ENCODE measurements at regions not wholly inside any gene's neighbourhood (a gene's known extent, or its start where the extent isn't known, plus 50 kb on each side); places are given as distances from the start of the nearest gene placed in this dataset.

DNA sequence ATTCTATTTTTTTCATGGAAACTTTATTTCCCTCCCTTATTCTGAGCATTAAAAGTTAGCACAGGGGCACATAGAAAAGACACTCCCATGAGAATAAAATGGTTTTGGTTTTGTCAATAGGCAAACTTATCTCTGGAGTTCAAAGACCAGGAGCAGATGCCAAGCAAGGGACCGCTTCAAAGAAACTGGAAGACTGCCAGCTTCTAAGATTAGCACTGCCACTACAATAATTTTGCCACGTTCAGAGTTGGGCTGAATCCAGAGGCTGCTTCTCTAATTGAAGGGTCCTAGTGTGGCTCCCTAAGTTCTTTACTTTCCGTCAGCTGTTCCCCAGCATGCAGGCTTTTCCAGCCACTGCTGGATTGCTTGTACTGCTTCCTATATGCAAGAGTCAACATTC lies 681.0 kb upstream of the GCFC2 start:
- no peak overlapping the region for H3K4me3 ChIP-seq (ENCODE audit: low read length)
- no peak overlapping the region for H3K27ac ChIP-seq (ENCODE audit: low read length)
- H3K36me3 ChIP-seq (ENCODE audit: control insufficient read depth, low read depth, low read length) = no peaks in the 10 kb centered on the region
- no peaks in the 10 kb centered on the region for H3K27me3 ChIP-seq (ENCODE audit: control insufficient read depth, insufficient read depth, low read length)
- H3K4me1 ChIP-seq (ENCODE audit: control insufficient read depth, low read depth, low read length) = no peaks in the 10 kb centered on the region
- no peak overlapping the region for H3K9ac ChIP-seq (ENCODE audit: low read length)
- H3K9me3 ChIP-seq (ENCODE audit: control insufficient read depth, low read depth, low read length) = no peaks in the 10 kb centered on the region

GRCh38 chr2:76387294-76387693 lies 676.6 kb upstream of the GCFC2 start:
- Histone ChIP-seq H3K27me3 (ENCODE audit: control insufficient read depth, insufficient read depth, low read length) (no peaks in the 10 kb centered on the region), H3K9me3 (ENCODE audit: control insufficient read depth, low read depth, low read length) (no peaks in the 10 kb centered on the region), H3K4me1 (ENCODE audit: control insufficient read depth, low read depth, low read length) (no peaks in the 10 kb centered on the region), H3K36me3 (ENCODE audit: control insufficient read depth, low read depth, low read length) (no peaks in the 10 kb centered on the region), H3K4me3 (ENCODE audit: low read length) (no peak overlapping the region), H3K9ac (ENCODE audit: low read length) (no peak overlapping the region), H3K27ac (ENCODE audit: low read length) (no peak overlapping the region)

DNA sequence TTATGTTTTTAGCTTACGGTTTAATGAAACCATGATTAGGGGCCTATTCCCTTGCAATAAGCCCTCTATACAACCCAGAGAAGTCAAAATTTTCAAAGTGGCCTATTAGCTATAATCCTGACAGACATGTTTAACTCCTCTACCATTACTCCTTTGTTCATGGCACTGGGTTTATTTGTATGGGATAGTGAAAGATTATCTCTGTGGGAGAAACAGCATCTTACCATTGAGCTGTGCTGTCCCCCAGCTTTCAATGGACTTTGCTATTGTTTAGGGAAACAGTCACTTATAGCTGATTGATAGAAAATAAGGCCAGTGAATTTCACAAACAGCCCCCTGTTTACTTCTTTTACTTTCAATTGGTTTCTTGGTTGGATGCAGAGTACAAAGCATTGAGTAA lies 675.2 kb upstream of the GCFC2 start:
- Histone ChIP-seq H3K27ac (ENCODE audit: low read length) (no peak overlapping the region), H3K36me3 (ENCODE audit: control insufficient read depth, low read depth, low read length) (no peaks in the 10 kb centered on the region), H3K9me3 (ENCODE audit: control insufficient read depth, low read depth, low read length) (no peaks in the 10 kb centered on the region), H3K4me1 (ENCODE audit: control insufficient read depth, low read depth, low read length) (no peaks in the 10 kb centered on the region), H3K9ac (ENCODE audit: low read length) (no peak overlapping the region), H3K27me3 (ENCODE audit: control insufficient read depth, insufficient read depth, low read length) (no peaks in the 10 kb centered on the region), H3K4me3 (ENCODE audit: low read length) (no peak overlapping the region)

- Histone ChIP-seq H3K9ac (ENCODE audit: low read length) (no peak overlapping the region), H3K4me1 (ENCODE audit: control insufficient read depth, low read depth, low read length) (no peaks in the 10 kb centered on the region), H3K36me3 (ENCODE audit: control insufficient read depth, low read depth, low read length) (no peaks in the 10 kb centered on the region), H3K4me3 (ENCODE audit: low read length) (no peak overlapping the region), H3K9me3 (ENCODE audit: control insufficient read depth, low read depth, low read length) (no peaks in the 10 kb centered on the region), H3K27me3 (ENCODE audit: control insufficient read depth, insufficient read depth, low read length) (no peaks in the 10 kb centered on the region), H3K27ac (ENCODE audit: low read length) (no peak overlapping the region)
Observed at GRCh38 chr2:76381624-76382023, 670.9 kb upstream of the GCFC2 start.

DNA sequence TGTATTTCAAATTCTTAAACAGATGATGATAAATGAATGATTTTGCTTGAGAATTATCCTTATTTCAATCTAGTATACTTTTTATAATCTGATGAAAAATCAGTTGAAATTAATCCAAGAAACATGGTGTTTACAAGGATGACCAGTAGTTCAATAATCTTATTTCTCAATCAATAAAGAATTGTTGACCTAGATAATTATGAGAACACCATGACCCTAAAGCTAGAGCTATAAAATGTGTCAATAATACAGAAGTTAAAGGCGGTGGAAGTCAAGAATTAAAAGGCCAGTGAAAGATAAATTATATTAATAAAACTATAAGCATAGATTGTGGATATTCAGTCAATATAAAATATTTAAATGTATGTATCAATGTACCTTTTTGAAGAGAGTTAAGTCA lies 667.4 kb upstream of the GCFC2 start:
- Histone ChIP-seq H3K4me1 (ENCODE audit: control insufficient read depth, low read depth, low read length) (no peaks in the 10 kb centered on the region), H3K9me3 (ENCODE audit: control insufficient read depth, low read depth, low read length) (no peaks in the 10 kb centered on the region), H3K4me3 (ENCODE audit: low read length) (no peak overlapping the region), H3K36me3 (ENCODE audit: control insufficient read depth, low read depth, low read length) (no peaks in the 10 kb centered on the region), H3K27me3 (ENCODE audit: control insufficient read depth, insufficient read depth, low read length) (no peaks in the 10 kb centered on the region), H3K27ac (ENCODE audit: low read length) (no peak overlapping the region), H3K9ac (ENCODE audit: low read length) (no peak overlapping the region)

- Histone ChIP-seq H3K9me3 (ENCODE audit: control insufficient read depth, low read depth, low read length) (no peaks in the 10 kb centered on the region), H3K27me3 (ENCODE audit: control insufficient read depth, insufficient read depth, low read length) (no peaks in the 10 kb centered on the region), H3K9ac (ENCODE audit: low read length) (no peak overlapping the region), H3K27ac (ENCODE audit: low read length) (no peak overlapping the region), H3K4me1 (ENCODE audit: control insufficient read depth, low read depth, low read length) (no peaks in the 10 kb centered on the region), H3K36me3 (ENCODE audit: control insufficient read depth, low read depth, low read length) (no peaks in the 10 kb centered on the region), H3K4me3 (ENCODE audit: low read length) (no peak overlapping the region)
Observed at GRCh38 chr2:76341439-76341838, 630.7 kb upstream of the GCFC2 start.

- no peaks in the 10 kb centered on the region for H3K27me3 ChIP-seq (ENCODE audit: control insufficient read depth, insufficient read depth, low read length)
- no peaks in the 10 kb centered on the region for H3K9me3 ChIP-seq (ENCODE audit: control insufficient read depth, low read depth, low read length)
- no peak overlapping the region for H3K9ac ChIP-seq (ENCODE audit: low read length)
- H3K27ac ChIP-seq (ENCODE audit: low read length) = no peak overlapping the region
- H3K4me3 ChIP-seq (ENCODE audit: low read length) = no peak overlapping the region
- H3K4me1 ChIP-seq (ENCODE audit: control insufficient read depth, low read depth, low read length) = no peaks in the 10 kb centered on the region
- H3K36me3 ChIP-seq (ENCODE audit: control insufficient read depth, low read depth, low read length) = no peaks in the 10 kb centered on the region
Observed at GRCh38 chr2:76332871-76333270, 622.2 kb upstream of the GCFC2 start.

DNA sequence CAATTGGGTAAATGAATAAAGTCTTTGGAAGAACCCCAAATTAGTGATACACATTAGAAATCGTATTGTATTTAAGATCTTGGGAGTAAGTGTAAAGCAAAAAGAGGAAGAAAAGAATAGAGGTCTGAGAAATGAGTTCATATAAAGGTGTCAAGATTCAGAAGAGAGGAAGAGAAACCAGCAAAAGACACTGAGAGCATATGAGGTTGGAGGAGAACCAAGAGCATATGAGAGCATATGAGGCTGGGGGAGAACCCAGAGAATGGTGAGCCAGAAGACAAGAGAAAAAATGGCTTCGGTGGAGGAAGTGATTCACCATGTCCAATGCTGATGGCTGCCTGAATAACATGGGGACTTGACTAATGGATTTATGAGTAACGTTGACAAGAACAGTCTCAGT lies 620.1 kb upstream of the GCFC2 start:
- no peaks in the 10 kb centered on the region for H3K36me3 ChIP-seq (ENCODE audit: control insufficient read depth, low read depth, low read length)
- H3K9me3 ChIP-seq (ENCODE audit: control insufficient read depth, low read depth, low read length) = no peaks in the 10 kb centered on the region
- H3K27me3 ChIP-seq (ENCODE audit: control insufficient read depth, insufficient read depth, low read length) = no peaks in the 10 kb centered on the region
- H3K4me3 ChIP-seq (ENCODE audit: low read length) = no peak overlapping the region
- no peak overlapping the region for H3K9ac ChIP-seq (ENCODE audit: low read length)
- no peak overlapping the region for H3K27ac ChIP-seq (ENCODE audit: low read length)
- no peaks in the 10 kb centered on the region for H3K4me1 ChIP-seq (ENCODE audit: control insufficient read depth, low read depth, low read length)

DNA sequence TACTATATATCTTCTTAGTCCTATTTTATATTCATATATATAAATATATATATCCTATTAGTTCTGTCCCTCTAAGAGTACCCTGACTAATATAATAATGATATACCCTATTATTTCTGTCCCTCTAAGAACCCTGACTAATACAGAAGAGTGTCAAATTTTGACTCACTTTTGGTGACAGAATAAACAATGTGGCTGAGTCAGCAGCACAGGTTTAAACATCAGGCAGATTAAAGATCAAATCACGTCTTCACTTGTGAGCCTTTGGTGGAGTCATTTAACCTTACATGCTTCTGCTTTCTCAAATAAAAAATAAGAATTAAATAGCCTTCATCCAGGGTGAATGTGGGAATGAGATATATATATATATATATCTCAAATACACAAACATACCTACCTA lies 615.9 kb upstream of the GCFC2 start:
- H3K4me1 ChIP-seq (ENCODE audit: control insufficient read depth, low read depth, low read length) = no peaks in the 10 kb centered on the region
- no peak overlapping the region for H3K4me3 ChIP-seq (ENCODE audit: low read length)
- H3K9ac ChIP-seq (ENCODE audit: low read length) = no peak overlapping the region
- no peaks in the 10 kb centered on the region for H3K27me3 ChIP-seq (ENCODE audit: control insufficient read depth, insufficient read depth, low read length)
- no peaks in the 10 kb centered on the region for H3K36me3 ChIP-seq (ENCODE audit: control insufficient read depth, low read depth, low read length)
- H3K9me3 ChIP-seq (ENCODE audit: control insufficient read depth, low read depth, low read length) = no peaks in the 10 kb centered on the region
- H3K27ac ChIP-seq (ENCODE audit: low read length) = no peak overlapping the region

- no peak overlapping the region for H3K9ac ChIP-seq (ENCODE audit: low read length)
- no peak overlapping the region for H3K4me3 ChIP-seq (ENCODE audit: low read length)
- no peaks in the 10 kb centered on the region for H3K36me3 ChIP-seq (ENCODE audit: control insufficient read depth, low read depth, low read length)
- H3K27me3 ChIP-seq (ENCODE audit: control insufficient read depth, insufficient read depth, low read length) = no peaks in the 10 kb centered on the region
- no peak overlapping the region for H3K27ac ChIP-seq (ENCODE audit: low read length)
- H3K4me1 ChIP-seq (ENCODE audit: control insufficient read depth, low read depth, low read length) = no peaks in the 10 kb centered on the region
- no peaks in the 10 kb centered on the region for H3K9me3 ChIP-seq (ENCODE audit: control insufficient read depth, low read depth, low read length)
Observed at GRCh38 chr2:76323381-76323780, 612.7 kb upstream of the GCFC2 start.

GRCh38 chr2:76320716-76321115 lies 610.0 kb upstream of the GCFC2 start:
- H3K4me3 ChIP-seq (ENCODE audit: low read length) = no peak overlapping the region

DNA sequence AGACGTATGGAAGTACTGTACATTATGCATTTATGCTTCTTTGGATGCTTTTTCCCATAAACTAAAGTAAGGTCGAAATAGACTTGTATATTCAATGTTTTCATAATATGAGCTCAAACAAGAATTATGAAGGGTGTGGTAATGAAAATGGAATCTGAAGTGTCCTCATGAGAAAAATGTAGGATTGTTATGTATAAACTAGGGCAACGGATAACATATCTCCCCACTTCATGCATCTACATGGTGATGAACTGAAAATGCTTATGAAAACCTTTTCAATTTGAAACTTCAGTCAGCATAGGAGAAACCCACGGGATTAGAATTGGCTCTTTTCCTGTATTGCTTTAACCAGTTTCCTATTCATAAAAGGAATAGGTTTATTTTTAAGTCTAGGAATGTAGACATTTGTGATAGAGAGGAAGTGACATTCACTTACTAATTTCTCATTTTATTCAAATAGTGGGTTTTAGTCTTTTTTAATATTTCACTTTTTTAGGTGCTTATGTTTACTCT lies 608.2 kb upstream of the GCFC2 start:
- Histone ChIP-seq H3K27me3 (ENCODE audit: control insufficient read depth, insufficient read depth, low read length) (no peaks in the 10 kb centered on the region), H3K4me3 (ENCODE audit: low read length) (no peak overlapping the region), H3K9me3 (ENCODE audit: control insufficient read depth, low read depth, low read length) (no peaks in the 10 kb centered on the region), H3K9ac (ENCODE audit: low read length) (no peak overlapping the region), H3K27ac (ENCODE audit: low read length) (no peak overlapping the region), H3K36me3 (ENCODE audit: control insufficient read depth, low read depth, low read length) (no peaks in the 10 kb centered on the region), H3K4me1 (ENCODE audit: control insufficient read depth, low read depth, low read length) (no peaks in the 10 kb centered on the region)

More at GRCh38 chr2:76320716-76321115, 610.0 kb upstream of the GCFC2 start:
- no peaks in the 10 kb centered on the region for H3K9me3 ChIP-seq (ENCODE audit: control insufficient read depth, low read depth, low read length)
- H3K27ac ChIP-seq (ENCODE audit: low read length) = no peak overlapping the region
- H3K36me3 ChIP-seq (ENCODE audit: control insufficient read depth, low read depth, low read length) = no peaks in the 10 kb centered on the region
- no peak overlapping the region for H3K9ac ChIP-seq (ENCODE audit: low read length)
- no peaks in the 10 kb centered on the region for H3K4me1 ChIP-seq (ENCODE audit: control insufficient read depth, low read depth, low read length)
- no peaks in the 10 kb centered on the region for H3K27me3 ChIP-seq (ENCODE audit: control insufficient read depth, insufficient read depth, low read length)

Measured in iPS-18a (cell line).